WERI-Rb-1 (cell line): ENCODE measurements at regions not wholly inside any gene's neighbourhood (a gene's known extent, or its start where the extent isn't known, plus 50 kb on each side); places are given as distances from the start of the nearest gene placed in this dataset.

Source experiments
- DNase-seq: peaks from one replicate; pipeline ENCODE4 v3.0.0-alpha.2; 2020
- H3K27ac ChIP-seq: fragments of 250-450 bp; sonication (Bioruptor Pico); 2 replicates; pipeline ENCODE4 v1.5.1; 2020; ENCODE audit warnings: mild to moderate bottlenecking, moderate library complexity
- H3K27me3 ChIP-seq: fragments of 250-450 bp; sonication (Bioruptor Pico); 2 replicates; pipeline ENCODE4 v1.5.1; 2021; ENCODE audit warnings: mild to moderate bottlenecking, low read depth, moderate library complexity; ENCODE audit not compliant: insufficient read depth, severe bottlenecking
- H3K36me3 ChIP-seq: fragments of 250-450 bp; sonication (Bioruptor Pico); 2 replicates; pipeline ENCODE4 v1.5.1; 2020; ENCODE audit warnings: mild to moderate bottlenecking, moderate library complexity
- H3K4me3 ChIP-seq: 2 replicates; pipeline ENCODE4 v1.5.1; 2011; ENCODE audit warnings: low read depth, mild to moderate bottlenecking, control low read depth, low read length
- H3K9me3 ChIP-seq: fragments of 250-450 bp; sonication (Bioruptor Pico); 2 replicates; pipeline ENCODE4 v1.5.1; 2021; ENCODE audit warnings: mild to moderate bottlenecking, moderate library complexity; ENCODE audit not compliant: severe bottlenecking
- CTCF ChIP-seq: IDR thresholded peaks from 2 replicates; pipeline ENCODE4 v1.5.1; 2011; ENCODE audit warnings: low read depth, mild to moderate bottlenecking, control low read depth, inconsistent platforms, low read length

GRCh38 chr3:144912968-144913367 is 941.3 kb downstream of the DIPK2A start:
- no peaks in the 10 kb centered on the region for H3K27me3 ChIP-seq
- H3K27ac ChIP-seq, result no peak overlapping the region
- TF ChIP-seq CTCF, result no peak
- no peak overlapping the region for H3K4me3 ChIP-seq
- DNase-seq, result no peak
- no peaks in the 10 kb centered on the region for H3K9me3 ChIP-seq
- no peaks in the 10 kb centered on the region for H3K36me3 ChIP-seq

- Histone ChIP-seq H3K36me3 (no peaks in the 10 kb centered on the region), H3K27me3 (no peaks in the 10 kb centered on the region), H3K9me3 (no peaks in the 10 kb centered on the region), H3K4me3 (no peak overlapping the region), H3K27ac (no peak overlapping the region)
- DNase-seq, result no peak
- no peak for TF ChIP-seq CTCF
These were observed 943.6 kb downstream of the DIPK2A start for GRCh38 chr3:144915202-144915601.

GRCh38 chr3:144921710-144922109 is 950.1 kb downstream of the DIPK2A start:
- Histone ChIP-seq H3K4me3 (no peak overlapping the region), H3K9me3 (no peaks in the 10 kb centered on the region), H3K27ac (no peak overlapping the region), H3K36me3 (no peaks in the 10 kb centered on the region), H3K27me3 (no peaks in the 10 kb centered on the region)
- TF ChIP-seq CTCF, result no peak
- DNase-seq, result no peak

GRCh38 chr3:144923046-144923775 is 951.6 kb downstream of the DIPK2A start:
- no peak for DNase-seq
- H3K4me3 ChIP-seq, result no peak overlapping the region

GRCh38 chr3:144930431-144930830 is 958.8 kb downstream of the DIPK2A start:
- no peak for TF ChIP-seq CTCF
- Histone ChIP-seq H3K27ac (no peak overlapping the region), H3K36me3 (no peaks in the 10 kb centered on the region), H3K27me3 (no peaks in the 10 kb centered on the region), H3K9me3 (no peaks in the 10 kb centered on the region), H3K4me3 (no peak overlapping the region)
- no peak for DNase-seq

More at GRCh38 chr3:144923046-144923775, 951.6 kb downstream of the DIPK2A start:
- Histone ChIP-seq H3K9me3 (no peaks in the 10 kb centered on the region), H3K27ac (no peak overlapping the region), H3K36me3 (no peaks in the 10 kb centered on the region), H3K27me3 (no peaks in the 10 kb centered on the region)
- no peak for TF ChIP-seq CTCF

GRCh38 chr3:144931590-144931989 is 960.0 kb downstream of the DIPK2A start:
- Histone ChIP-seq H3K27ac (no peak overlapping the region), H3K4me3 (no peak overlapping the region), H3K27me3 (no peaks in the 10 kb centered on the region), H3K36me3 (no peaks in the 10 kb centered on the region), H3K9me3 (no peaks in the 10 kb centered on the region)
- no peak for TF ChIP-seq CTCF
- DNase-seq, result no peak
